Choroid plexus epithelial cell (primary cell): ENCODE measurements at regions not wholly inside any gene's neighbourhood (a gene's known extent, or its start where the extent isn't known, plus 50 kb on each side); places are given as distances from the start of the nearest gene placed in this dataset.

Source experiments
- DNase-seq: peaks from one replicate; pipeline ENCODE4 v3.0.0-alpha.2; 2010; ENCODE audit warnings: low read depth
- H3K4me3 ChIP-seq: 2 replicates; pipeline ENCODE4 v1.5.1; 2011; ENCODE audit warnings: low read depth, mild to moderate bottlenecking, control low read depth, low read length, moderate library complexity
- CTCF ChIP-seq: conservative IDR thresholded peaks from 2 replicates; pipeline ENCODE4 v1.5.1; 2011; ENCODE audit warnings: low read depth, mild to moderate bottlenecking, control low read depth, inconsistent platforms, low read length, moderate library complexity

- TF ChIP-seq CTCF = peak; percentile 43
- no peak overlapping the region for H3K4me3 ChIP-seq
- DNase-seq = peak; percentile 5
Measured at GRCh38 chr6:33967966-33968724, 164.3 kb upstream of the MLN start.

GRCh38 chr6:33967265-33967767 lies 163.5 kb upstream of the MLN start:
- no peak for DNase-seq
- no peak for TF ChIP-seq CTCF

GRCh38 chr6:33966536-33966935 lies 162.7 kb upstream of the MLN start:
- H3K4me3 ChIP-seq = no peak overlapping the region
- no peak for DNase-seq
- TF ChIP-seq CTCF = no peak

More at GRCh38 chr6:33967265-33967767, 163.5 kb upstream of the MLN start:
- H3K4me3 ChIP-seq = no peak overlapping the region

GRCh38 chr6:33965766-33966165 lies 162.0 kb upstream of the MLN start:
- no peak overlapping the region for H3K4me3 ChIP-seq
- no peak for DNase-seq
- TF ChIP-seq CTCF = no peak

- H3K4me3 ChIP-seq = no peak overlapping the region
- no peak for DNase-seq
- no peak for TF ChIP-seq CTCF
Measured at GRCh38 chr6:33964387-33964786, 160.6 kb upstream of the MLN start.

GRCh38 chr6:33963136-33963750 lies 159.4 kb upstream of the MLN start:
- H3K4me3 ChIP-seq = no peak overlapping the region
- TF ChIP-seq CTCF = no peak
- DNase-seq = no peak
